Activated CD4-positive, alpha-beta memory T cell treated with anti-CD3 and anti-CD28 coated beads for 36 hours (primary cell): ENCODE measurements at regions not wholly inside any gene's neighbourhood (a gene's known extent, or its start where the extent isn't known, plus 50 kb on each side); places are given as distances from the start of the nearest gene placed in this dataset.

Experiments
- CTCF ChIA-PET: fragments of 350-600 bp; sonication (Branson Sonifier 250); formaldehyde crosslinking; loops from one replicate; lab custom pipeline; 2021; ENCODE audit warnings: antibody characterized with exemption, inconsistent platforms; lab: Charles Lee
- POLR2A ChIA-PET: fragments of 350-600 bp; sonication (Branson Sonifier 250); formaldehyde crosslinking; loops from one replicate; lab custom pipeline; 2021; ENCODE audit warnings: antibody characterized with exemption; lab: Charles Lee
- DNase-seq: peaks from one replicate; pipeline ENCODE4 v3.0.0-alpha.2; 2020
- H3K27ac Mint-ChIP-seq: one replicate; pipeline ENCODE4 v1.8.0; 2021; ENCODE audit warnings: mixed read lengths
- H3K27me3 Mint-ChIP-seq: one replicate; pipeline ENCODE4 v1.8.0; 2021; ENCODE audit warnings: mixed read lengths
- H3K36me3 Mint-ChIP-seq: one replicate; pipeline ENCODE4 v1.8.0; 2021; ENCODE audit warnings: mixed read lengths
- H3K4me1 Mint-ChIP-seq: one replicate; pipeline ENCODE4 v1.8.0; 2021; ENCODE audit warnings: low read depth, mixed read lengths
- H3K4me3 Mint-ChIP-seq: one replicate; pipeline ENCODE4 v1.8.0; 2021; ENCODE audit warnings: mild to moderate bottlenecking, mixed read lengths
- H3K9me3 Mint-ChIP-seq: one replicate; pipeline ENCODE4 v1.8.0; 2021; ENCODE audit warnings: mixed read lengths
- intact Hi-C: fragments of 100-400 bp; cut with micrococcal nuclease; formaldehyde crosslinking; loops from one replicate; pipeline ENCODE4 v1.15.1; 2023

DNA sequence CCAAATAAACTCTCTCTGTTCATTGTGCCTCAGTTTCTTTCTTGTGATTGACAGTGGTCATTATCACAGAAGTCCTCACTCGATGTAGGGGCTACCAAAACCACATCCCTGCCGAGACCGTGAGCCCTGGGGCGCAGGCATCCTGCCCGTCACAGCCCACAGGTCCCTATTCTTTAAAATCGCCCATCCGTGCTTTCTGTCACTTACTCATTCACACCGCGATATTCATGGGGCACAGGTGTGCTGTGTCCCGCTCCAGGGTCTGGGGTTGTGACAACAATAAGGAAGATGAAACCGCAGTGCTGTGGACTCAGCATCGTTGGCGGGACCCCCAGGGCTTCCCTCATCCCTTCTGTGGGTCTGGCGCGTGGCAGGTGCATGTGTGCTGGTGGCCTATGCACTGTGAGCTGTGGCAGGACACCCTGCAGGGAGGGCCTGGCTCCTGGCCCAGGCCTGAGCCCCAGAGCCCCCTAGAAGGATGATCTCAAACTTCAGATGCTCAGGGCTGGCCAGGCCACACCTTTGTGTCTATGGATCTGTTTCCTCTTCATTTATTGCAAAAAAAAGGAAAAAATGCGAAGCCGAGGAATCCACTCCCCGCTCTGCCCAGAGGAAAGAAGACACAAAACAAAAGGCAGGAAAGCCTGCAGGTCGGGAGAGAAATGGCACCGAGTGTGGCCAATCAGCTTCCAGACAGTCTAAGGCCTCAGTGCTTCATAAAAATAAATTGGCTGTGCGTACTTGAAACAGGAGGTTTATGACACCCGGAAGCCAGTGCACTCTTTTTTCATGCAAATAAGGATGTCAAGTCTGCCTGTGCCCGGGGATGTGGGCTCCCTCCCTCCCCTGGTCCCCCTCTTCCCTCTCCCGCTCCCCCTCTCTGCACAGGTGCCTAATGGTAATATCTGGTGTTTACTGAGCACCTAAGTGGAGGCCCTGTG is 109.5 kb upstream of the ADRA2C start:
- no peak overlapping the region for H3K4me3 Mint-ChIP-seq
- no peaks in the 10 kb centered on the region for H3K36me3 Mint-ChIP-seq
- peaks cover 21% of the 10 kb centered on the region for H3K27me3 Mint-ChIP-seq
- no peaks in the 10 kb centered on the region for H3K9me3 Mint-ChIP-seq
- no peak overlapping the region for H3K27ac Mint-ChIP-seq
- intact Hi-C loops: no loop called here
- no peaks in the 10 kb centered on the region for H3K4me1 Mint-ChIP-seq
- ChIA-PET CTCF (no interaction called here), POLR2A (no interaction called here)
- no peak for DNase-seq

DNA sequence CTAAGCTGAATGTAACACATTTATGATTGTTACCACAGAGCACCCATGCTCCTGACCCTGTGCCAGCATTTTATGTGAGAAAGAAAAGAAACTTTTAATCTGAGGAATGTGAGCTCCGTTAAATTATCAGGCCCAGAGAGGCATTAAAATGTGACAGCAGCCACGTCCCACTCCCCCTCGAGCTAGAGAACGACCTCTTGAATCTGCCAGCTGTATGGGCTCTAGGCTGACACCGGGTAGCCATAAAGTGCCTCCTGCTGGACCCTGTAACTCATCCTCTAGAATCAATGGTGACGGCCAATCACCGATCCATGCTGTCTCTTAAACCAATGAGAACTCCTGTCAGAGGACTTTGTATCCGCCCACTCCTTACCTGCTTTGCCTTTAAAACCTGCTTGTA is 110.2 kb upstream of the ADRA2C start:
- intact Hi-C loops: no loop called here
- no peaks in the 10 kb centered on the region for H3K4me1 Mint-ChIP-seq
- H3K27me3 Mint-ChIP-seq: peaks cover 21% of the 10 kb centered on the region
- H3K9me3 Mint-ChIP-seq: no peaks in the 10 kb centered on the region
- H3K4me3 Mint-ChIP-seq: no peak overlapping the region
- no peaks in the 10 kb centered on the region for H3K36me3 Mint-ChIP-seq
- CTCF ChIA-PET: no interaction called here
- POLR2A ChIA-PET: no interaction called here
- no peak for DNase-seq
- H3K27ac Mint-ChIP-seq: no peak overlapping the region

DNA sequence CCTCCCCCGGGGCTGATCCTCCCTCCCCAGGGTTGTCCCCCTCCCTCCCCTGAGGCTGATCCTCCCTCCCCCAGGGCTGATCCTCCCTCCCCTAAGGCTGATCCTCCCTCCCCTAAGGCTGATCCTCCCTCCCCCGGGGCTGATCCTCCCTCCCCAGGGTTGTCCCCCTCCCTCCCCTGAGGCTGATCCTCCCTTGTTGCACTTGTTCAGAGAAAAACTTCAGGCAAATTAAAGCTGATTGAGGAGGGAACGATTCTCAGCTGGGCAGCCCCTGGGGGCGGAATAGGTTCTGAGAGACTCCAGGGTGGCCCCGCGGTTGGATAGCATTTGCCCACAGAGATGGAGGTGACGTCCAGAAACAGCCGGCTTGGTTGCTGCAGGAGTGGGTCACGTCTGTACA is 110.7 kb upstream of the ADRA2C start:
- ChIA-PET POLR2A (no interaction called here), CTCF (no interaction called here)
- peaks cover 18% of the 10 kb centered on the region for H3K27me3 Mint-ChIP-seq
- no peaks in the 10 kb centered on the region for H3K9me3 Mint-ChIP-seq
- no peak overlapping the region for H3K27ac Mint-ChIP-seq
- no peaks in the 10 kb centered on the region for H3K36me3 Mint-ChIP-seq
- no peak for DNase-seq
- H3K4me1 Mint-ChIP-seq: no peaks in the 10 kb centered on the region
- intact Hi-C loops: no loop called here
- H3K4me3 Mint-ChIP-seq: no peak overlapping the region

DNA sequence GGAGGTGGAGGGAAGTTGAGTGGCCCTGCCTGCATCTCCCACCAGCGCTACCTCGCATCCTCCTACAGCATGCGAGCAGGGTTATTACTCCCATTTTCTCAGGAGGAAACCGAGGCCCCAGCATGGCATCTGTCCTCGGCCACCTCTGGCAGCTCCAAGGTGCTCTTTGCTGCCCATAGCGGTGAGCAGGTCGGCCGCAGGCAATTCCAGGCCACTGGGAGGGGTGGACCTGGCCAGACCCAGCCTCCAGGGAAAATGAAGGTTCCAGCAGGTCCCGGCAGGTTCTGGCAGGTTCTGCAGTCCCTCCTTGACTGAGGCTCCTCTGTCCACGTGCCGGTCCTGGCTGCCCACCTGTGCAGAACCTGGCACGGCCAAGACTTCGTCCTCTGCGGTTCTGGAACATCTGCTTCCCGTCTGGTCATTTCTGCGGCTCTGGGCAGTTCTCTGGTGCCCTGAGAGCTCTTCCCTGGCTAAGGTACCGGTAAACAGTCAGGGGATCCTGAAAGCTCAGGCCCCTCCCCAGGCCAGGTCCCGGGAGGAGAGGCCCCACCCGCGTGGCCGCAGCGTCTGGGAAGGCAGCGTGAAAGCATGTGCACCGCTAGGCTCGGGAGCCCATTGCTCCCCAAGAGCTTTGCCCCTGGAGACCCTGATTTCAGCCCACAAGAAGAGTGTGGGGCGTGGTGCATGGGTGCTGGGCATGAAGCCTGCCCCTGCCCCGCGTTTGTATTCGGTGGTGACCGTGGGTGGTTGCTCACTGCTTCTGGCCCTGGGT is 112.0 kb upstream of the ADRA2C start:
- intact Hi-C loops: no loop called here
- Mint-ChIP-seq H3K27me3 (peaks cover 14% of the 10 kb centered on the region), H3K9me3 (no peaks in the 10 kb centered on the region), H3K27ac (no peak overlapping the region), H3K4me1 (no peaks in the 10 kb centered on the region), H3K4me3 (no peak overlapping the region), H3K36me3 (no peaks in the 10 kb centered on the region)
- ChIA-PET POLR2A (no interaction called here), CTCF (no interaction called here)
- DNase-seq: no peak

DNA sequence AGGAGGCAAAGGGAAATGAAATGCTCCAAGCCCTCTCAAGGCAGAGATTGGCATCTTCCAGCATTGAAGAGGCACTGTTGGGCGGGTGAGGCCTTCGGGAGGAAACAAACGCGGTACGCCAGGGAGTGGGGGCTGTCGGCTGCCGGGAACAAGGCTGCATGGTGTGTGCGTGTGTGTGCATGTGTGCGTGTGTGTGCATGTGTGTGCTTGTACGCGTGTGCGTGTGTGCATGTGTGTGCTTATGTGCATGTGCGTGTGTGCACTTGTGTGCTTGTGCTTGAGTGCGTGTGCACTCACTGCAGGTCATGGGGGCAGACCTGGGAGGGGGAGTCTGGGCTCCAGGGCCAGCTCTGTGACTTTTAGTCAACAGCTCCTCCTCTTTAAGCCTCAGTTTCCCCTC is 113.6 kb upstream of the ADRA2C start:
- H3K27ac Mint-ChIP-seq: no peak overlapping the region
- H3K9me3 Mint-ChIP-seq: no peaks in the 10 kb centered on the region
- no peak overlapping the region for H3K4me3 Mint-ChIP-seq
- CTCF ChIA-PET: no interaction called here
- POLR2A ChIA-PET: no interaction called here
- intact Hi-C loops: no loop called here
- H3K4me1 Mint-ChIP-seq: no peaks in the 10 kb centered on the region
- no peaks in the 10 kb centered on the region for H3K36me3 Mint-ChIP-seq
- H3K27me3 Mint-ChIP-seq: peaks cover 14% of the 10 kb centered on the region
- DNase-seq: no peak

DNA sequence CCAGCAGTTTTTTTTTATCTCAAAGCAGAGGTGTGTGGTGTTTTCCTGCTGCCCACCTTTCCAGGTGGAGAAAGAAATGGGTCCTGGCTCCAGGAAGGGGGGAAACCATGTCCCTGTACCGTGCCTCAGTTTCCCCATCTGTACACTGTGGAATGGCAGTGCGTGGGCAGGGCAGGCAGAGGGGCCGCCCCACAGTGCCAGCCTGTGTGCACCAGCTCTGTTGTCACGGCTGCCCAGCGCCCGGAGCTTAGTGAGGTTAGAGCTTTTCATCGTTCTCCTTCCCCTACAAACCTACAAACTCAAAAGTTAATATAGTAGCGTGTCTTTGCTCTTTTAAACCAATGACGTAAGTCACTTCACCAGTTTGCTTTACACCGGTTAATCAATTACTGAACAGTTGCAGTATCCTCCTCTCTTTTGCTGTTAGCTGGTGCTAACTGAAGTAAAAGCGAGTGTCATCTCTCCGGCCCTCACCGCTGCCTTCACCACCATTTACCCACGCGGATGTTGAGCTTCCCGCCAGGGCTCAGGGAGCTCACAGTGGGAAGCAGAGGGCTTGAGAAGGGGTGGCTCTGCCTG is 114.8 kb upstream of the ADRA2C start:
- no peak for DNase-seq
- POLR2A ChIA-PET: no interaction called here
- no peaks in the 10 kb centered on the region for H3K9me3 Mint-ChIP-seq
- no peaks in the 10 kb centered on the region for H3K4me1 Mint-ChIP-seq
- H3K27ac Mint-ChIP-seq: no peak overlapping the region
- no peaks in the 10 kb centered on the region for H3K36me3 Mint-ChIP-seq
- CTCF ChIA-PET: no interaction called here
- H3K4me3 Mint-ChIP-seq: no peak overlapping the region
- H3K27me3 Mint-ChIP-seq: peaks cover 7% of the 10 kb centered on the region
- intact Hi-C loops: no loop called here

DNA sequence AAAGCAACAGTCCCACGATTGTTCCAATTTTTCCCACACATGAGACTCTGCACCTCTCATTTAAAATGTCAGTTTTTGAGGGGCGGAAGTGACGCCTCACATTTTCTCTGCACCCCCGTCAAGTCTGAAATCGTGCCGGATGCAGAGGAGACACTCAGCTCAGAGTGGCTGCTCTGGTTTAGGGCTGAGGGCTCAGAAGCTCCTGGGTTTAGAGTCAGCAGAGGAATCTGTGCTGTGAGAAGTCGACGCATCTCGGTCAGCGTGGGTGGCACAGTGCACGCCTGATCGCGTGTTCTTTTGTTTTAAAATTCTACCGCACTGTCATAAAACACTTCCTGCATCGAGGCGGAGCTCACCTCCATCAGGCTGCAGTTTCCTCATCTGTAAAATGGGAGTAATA is 116.7 kb upstream of the ADRA2C start:
- Mint-ChIP-seq H3K9me3 (no peaks in the 10 kb centered on the region), H3K4me3 (no peak overlapping the region), H3K4me1 (no peaks in the 10 kb centered on the region), H3K36me3 (no peaks in the 10 kb centered on the region), H3K27ac (no peak overlapping the region), H3K27me3 (peaks cover 3% of the 10 kb centered on the region)
- DNase-seq: no peak
- CTCF ChIA-PET: no interaction called here
- intact Hi-C loops: no loop called here
- POLR2A ChIA-PET: no interaction called here

DNA sequence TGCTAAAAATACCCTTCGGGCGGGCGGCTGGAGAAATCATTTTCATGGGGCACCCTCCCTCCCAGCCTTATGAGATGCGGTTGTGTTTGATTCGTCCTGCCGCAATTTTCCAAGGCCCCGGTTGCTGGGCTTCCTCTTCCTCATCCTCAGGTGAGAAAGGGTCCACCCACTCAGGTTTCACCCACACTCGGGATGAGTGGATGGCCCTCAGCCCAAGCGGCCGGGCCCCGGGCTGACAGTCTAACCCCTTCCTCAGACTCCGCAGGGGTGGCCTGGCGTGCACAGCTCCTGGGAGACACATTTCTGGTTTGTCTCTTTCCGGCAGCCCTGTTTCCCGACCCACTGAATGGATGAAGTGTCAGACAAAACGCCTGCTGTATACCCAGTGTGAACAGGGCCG is 116.5 kb upstream of the LRPAP1 start:
- Mint-ChIP-seq H3K27me3 (peaks cover 4% of the 10 kb centered on the region), H3K4me3 (no peak overlapping the region), H3K9me3 (no peaks in the 10 kb centered on the region), H3K27ac (no peak overlapping the region), H3K36me3 (no peaks in the 10 kb centered on the region), H3K4me1 (no peaks in the 10 kb centered on the region)
- intact Hi-C loops: no loop called here
- CTCF ChIA-PET: no interaction called here
- POLR2A ChIA-PET: no interaction called here
- DNase-seq: no peak

DNA sequence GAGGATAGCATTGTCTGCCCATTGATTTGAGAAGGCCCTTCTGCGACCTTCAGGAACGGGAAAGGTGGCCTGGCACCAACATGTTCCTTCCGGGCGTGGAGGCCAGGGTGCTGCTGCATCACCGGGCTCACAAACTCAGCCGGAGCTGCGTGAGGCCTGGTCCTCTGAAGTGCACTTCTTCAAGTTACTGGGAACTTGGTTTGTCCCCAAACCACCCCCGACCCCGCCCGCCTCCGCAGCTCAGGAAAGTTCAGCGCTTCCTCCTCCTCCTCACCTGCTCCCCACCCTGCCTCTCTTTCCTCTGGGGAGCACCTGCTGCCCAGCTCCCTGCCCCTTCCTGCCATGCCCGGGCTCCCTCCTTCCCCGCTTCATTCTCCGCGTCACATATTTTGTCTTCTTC is 116.0 kb upstream of the LRPAP1 start:
- no peak overlapping the region for H3K27ac Mint-ChIP-seq
- H3K36me3 Mint-ChIP-seq: no peaks in the 10 kb centered on the region
- H3K27me3 Mint-ChIP-seq: peaks cover 2% of the 10 kb centered on the region
- no peaks in the 10 kb centered on the region for H3K9me3 Mint-ChIP-seq
- intact Hi-C loops: no loop called here
- CTCF ChIA-PET: no interaction called here
- no peak for DNase-seq
- H3K4me3 Mint-ChIP-seq: no peak overlapping the region
- H3K4me1 Mint-ChIP-seq: no peaks in the 10 kb centered on the region
- POLR2A ChIA-PET: no interaction called here

DNA sequence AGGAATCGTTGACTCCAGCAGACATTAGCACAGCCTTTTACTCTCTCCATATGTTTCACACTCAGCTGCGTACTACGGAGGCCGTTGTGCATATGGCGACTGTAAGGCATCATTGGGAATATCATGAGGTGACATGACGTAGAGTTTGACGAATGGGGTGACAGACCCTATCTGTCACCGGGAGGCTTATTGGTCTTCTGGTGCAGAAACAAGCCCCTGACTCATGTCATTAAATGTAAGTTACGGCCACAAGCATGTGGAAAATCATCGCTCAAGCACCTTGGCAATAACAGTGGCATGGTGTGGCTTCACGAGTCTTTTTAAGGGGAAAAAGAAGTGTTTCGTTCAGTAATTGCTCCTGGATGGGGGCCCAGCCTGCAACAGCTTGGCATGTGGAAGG is 115.2 kb upstream of the LRPAP1 start:
- Mint-ChIP-seq H3K9me3 (no peaks in the 10 kb centered on the region), H3K4me3 (no peak overlapping the region), H3K27me3 (peaks cover 2% of the 10 kb centered on the region), H3K27ac (no peak overlapping the region), H3K4me1 (no peaks in the 10 kb centered on the region), H3K36me3 (no peaks in the 10 kb centered on the region)
- no peak for DNase-seq
- intact Hi-C loops: no loop called here
- ChIA-PET CTCF (no interaction called here), POLR2A (no interaction called here)

DNA sequence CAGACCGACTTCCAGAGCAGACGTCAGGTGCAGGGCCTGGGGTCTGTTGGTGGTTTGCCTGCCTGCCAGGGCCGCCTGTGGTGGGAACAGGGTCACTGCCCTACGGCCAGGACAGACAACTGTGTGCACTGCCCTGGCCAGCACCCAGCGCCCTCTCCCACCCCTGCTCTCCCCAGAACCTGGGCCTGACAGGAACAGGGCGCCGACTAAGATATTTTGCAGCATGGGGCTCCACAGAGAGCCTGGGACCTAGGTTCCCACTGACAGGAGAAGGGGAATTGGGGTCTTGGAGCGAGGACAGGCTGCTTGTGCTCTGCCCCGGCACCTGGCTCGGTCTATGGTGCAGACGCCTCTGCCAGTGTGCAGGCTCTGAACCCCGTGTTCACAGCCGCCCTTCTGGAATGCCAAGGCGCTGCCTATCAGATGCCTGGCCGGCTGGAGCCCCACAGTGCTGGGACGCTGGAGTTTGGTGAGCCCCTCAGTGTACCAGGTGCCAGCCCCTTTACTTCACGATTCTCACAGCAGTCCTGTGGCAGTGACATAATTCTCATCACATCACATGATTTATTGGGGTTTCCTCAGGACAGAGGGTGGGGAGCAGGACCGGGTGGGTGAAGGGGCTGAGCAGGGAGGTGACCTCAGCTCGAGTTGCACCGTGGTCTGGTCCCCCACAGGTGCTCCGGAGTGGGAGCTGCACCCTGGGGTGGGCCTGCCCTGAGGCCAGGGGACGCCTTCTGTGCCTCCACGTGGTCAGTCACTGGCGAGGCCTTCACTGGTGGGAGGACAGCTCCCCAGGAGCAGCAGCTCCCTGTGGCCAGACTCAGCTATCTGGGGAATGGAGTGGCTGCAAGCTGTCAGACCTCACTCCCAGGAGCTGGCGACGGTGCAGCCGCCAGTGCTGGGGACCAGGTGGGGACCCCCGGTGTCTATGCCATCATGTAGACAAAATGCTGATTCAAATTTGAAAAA is 113.8 kb upstream of the LRPAP1 start:
- Mint-ChIP-seq H3K27ac (no peak overlapping the region), H3K4me3 (no peak overlapping the region), H3K27me3 (peaks cover 2% of the 10 kb centered on the region), H3K4me1 (no peaks in the 10 kb centered on the region), H3K9me3 (no peaks in the 10 kb centered on the region), H3K36me3 (no peaks in the 10 kb centered on the region)
- POLR2A ChIA-PET: no interaction called here
- intact Hi-C loops: no loop called here
- DNase-seq: no peak
- CTCF ChIA-PET: no interaction called here
